GM21360 (cell line): ENCODE measurements at regions not wholly inside any gene's neighbourhood (a gene's known extent, or its start where the extent isn't known, plus 50 kb on each side); places are given as distances from the start of the nearest gene placed in this dataset.
"Not testable (repeated sequence)": the region's sequence is repeated elsewhere in the genome, so short reads cannot be mapped to it uniquely, and the experiment has no call there.

Experiments used
- ATAC-seq: cut with Tn5 transposase; IDR thresholded peaks from one replicate; pipeline ENCODE4 v1.9.1; 2021; ENCODE audit warnings: mild to moderate bottlenecking, moderate library complexity; ENCODE audit not compliant: unreplicated experiment

DNA sequence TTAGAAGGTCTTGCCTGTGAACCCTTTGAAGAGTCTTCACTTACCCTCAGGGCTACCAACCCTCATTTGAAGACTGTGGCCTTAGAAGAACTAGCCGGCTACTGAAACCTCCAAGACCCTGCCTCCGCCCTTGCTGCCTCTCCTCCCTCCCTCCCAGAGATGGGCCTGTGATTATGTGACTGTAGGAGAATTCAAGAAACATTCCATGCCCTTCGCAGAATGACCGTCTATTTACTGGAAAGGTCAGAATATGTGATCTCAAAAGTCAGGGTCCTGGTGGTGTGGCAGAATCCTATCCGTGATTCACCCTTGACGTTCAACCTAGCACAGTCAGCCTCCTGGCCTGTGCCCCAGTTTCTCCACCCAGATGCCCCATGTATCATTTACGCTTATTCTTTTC, 109.6 kb downstream of the CTNND1 start:
- ATAC-seq: no peak

DNA sequence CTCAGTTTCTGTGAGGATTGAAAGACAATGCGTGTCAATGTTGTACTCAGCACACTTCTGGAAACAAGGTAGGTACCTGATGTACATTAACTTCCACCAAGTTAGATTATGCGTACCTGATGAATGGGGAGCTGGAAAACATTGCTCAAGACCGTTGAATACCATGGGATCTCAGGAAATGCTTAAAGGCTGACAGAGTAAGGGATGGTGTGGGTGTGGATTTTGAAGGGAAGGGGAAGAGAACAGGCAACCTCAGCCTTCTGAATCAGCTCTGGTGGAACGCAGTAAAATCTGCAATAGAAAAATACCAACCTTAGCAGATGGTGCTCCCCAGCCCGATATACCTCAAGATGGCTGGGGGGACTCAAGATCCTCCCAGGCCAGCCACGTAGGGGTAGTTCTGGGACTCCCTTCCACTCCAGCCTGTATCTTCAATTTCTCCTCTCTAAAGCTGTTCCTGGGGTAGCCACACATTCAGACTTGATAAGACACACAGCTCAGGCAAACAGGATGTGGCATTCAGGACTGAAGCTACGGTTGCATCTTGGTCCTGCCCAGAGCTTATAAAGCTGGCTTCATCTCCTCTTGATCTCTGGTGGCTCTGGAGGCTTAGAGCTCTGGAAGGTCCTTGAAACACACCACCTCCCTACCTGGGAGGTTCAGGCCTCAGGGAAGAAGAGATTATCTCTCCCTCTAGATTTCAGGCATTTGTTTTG, 111.8 kb downstream of the CTNND1 start:
- no peak for ATAC-seq

DNA sequence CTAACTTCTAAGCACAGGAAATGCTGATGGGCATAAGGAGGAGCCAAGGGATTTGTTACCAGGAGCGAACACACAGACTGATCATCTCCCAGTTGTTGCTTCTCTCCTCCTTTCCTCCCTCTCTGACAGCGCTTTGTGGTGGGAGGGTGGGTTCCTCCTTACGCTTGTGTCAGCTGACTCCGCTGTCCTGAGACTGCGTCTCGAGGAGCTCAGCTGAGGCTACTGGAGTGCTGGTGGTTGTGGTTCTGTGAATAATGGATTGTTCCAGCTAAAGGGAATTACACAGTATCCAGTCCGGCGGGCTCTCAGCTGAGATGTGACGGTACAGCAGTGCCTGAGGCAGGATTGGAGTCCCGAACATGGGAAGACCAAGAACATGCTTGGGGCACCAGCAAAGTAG, 113.4 kb downstream of the CTNND1 start:
- ATAC-seq: no peak

DNA sequence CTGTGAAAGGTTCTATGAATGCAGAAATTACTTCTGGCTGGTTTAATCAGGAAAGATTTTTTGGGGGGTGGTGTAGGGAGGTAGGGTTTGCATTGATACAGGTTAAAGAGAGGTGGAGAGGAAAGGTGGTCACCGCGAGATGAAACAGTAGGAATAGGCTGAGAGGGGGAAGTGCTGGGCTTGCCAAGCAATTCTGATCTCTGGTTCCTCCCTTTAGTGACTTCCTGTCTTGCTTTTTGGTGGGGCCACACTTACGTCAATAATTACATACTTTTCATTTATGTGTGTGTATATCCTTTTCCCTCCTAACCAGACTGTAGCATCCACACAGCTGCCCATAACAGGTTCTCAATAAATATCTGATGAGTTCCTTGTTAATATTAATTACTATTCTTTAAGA, 120.0 kb downstream of the CTNND1 start:
- no peak for ATAC-seq

- no peak for ATAC-seq
Observed at GRCh38 chr11:57883630-57884029, 122.0 kb downstream of the CTNND1 start.

DNA sequence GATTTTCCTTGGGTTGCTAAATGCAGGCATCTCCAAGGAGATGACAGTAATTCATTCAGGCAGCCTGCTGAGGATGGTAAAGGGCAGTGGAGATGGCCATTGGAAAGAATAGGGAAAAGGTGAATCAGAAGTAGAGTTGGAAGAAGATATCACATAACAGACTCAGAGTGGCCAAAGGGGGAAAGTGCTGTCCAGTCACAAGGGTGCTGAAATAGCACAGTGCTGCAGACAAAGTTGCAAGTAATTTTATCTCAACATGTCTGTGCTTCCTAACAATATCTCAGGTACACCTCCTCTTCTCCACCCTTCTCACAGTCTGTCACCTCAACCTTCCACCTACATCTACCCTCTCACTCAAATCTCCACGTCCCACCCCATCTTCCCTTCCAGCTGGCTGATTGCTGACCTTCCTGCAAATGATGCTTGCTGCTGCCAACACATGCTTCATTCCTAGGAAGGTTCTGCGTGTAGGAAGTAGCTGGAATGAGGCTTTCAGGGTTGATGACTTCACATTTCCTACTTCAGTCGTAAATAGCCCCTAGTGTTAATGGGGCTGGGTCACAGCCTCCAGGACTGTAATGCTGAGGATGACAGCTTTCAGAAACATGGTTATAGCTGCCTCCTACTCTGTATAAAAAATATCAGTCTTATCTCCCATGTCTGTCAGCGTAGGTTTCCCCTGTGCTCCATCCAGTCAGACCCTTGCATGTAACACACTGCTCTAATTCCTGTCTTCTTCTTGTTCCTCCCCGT, 123.9 kb downstream of the CTNND1 start:
- ATAC-seq: no peak

GRCh38 chr11:57888386-57888785, 126.8 kb downstream of the CTNND1 start:
- no peak for ATAC-seq

DNA sequence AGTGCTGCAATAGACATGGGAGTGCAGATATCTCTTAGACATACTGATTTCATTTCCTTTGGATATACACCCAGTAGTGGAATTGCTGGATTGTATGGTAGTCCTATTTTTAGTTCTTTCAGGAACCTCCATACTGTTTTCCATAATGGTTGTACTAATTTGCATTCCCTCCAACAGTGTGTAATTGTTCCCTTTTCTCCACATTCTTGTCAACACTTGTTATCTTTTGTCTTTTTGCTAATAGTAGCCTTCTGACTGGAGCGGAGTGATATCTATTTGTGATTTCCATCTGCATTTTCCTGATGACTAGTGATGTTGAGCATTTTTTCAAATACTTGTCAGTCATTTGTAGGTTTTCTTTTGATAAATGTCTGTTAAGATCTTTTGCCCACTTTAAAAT, 128.9 kb downstream of the CTNND1 start:
- ATAC-seq: no peak

DNA sequence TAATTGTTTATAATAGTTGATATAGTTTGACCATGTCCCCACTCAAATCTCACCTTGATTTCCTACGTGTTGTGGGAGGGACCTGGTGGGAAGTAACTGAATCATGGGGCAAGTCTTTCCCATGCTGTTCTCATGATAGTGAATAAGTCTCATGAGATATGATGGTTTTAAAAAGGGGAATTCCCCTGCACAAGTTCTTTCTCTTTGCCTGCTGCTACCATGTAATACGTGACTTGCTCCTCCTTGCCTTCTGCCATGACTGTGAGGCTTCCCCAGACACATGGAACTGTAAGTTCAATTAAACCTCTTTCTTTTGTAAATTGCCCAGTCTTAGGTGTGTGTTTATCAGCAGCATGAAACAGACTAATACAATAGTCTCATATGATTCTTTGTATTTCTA, 130.5 kb upstream of the OR9Q1 start:
- not testable (repeated sequence) for ATAC-seq

GRCh38 chr11:57896361-57897145, 127.1 kb upstream of the OR9Q1 start:
- no peak for ATAC-seq

DNA sequence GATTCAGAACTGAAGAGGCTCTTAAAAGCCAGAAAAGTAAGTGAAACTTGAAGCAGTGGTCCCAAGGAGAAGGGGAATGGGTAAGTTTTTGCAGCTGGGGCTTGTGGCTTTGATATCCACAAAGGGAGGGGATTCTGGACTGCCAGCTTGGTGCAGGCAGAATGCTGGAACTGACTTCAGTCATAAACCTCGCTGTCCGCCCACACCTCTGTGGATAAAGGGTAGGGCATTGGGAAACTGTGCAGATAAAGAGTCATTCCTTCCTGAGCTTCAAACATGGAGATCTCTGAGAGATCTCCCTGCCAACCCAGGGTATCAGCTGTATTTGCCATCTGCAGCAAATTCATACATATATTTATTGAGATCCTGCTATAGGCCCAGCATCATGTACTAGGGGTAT, 124.3 kb upstream of the OR9Q1 start:
- ATAC-seq: no peak

DNA sequence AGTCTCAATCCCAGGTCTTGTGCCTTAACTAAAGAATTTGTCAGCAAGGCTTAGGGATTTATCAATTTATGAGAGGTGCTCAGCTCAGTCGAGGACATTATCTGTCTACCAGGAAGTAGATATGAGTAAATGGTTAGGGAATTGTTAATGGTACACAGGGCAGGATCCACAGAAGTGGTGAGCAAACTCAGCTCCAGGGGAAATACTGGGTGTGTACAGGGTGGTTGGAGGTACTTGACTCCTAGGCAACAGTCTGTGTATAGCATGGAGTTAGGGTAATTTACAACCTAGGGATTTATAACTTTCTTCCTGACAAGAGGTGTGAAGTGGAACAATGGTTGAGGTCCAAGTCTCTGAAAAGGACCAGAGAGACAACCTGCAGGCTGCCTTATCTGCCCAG, 123.4 kb upstream of the OR9Q1 start:
- no peak for ATAC-seq

- no peak for ATAC-seq
Observed at GRCh38 chr11:57901278-57901677, 122.4 kb upstream of the OR9Q1 start.

- ATAC-seq: no peak
Observed at GRCh38 chr11:57901756-57902155, 121.9 kb upstream of the OR9Q1 start.

DNA sequence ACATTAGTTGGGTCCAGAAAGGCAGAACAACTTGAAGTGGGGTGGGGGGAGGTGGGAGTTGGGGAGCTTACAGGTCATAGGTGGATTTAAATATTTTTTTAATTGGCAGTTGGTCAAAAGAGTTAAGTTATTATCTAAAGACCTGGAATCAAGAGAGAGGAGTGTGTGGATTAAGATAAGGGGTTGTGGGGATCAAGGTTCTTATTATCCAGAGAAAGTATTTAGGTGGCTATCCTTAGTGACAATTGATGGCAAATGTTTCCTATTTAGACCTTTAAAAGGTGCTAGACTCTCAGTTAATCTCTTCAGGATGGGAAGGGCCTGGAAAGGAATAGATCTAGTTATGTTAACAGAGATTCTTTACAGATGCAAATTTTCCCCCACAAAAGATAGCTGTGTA, 120.7 kb upstream of the OR9Q1 start:
- no peak for ATAC-seq

DNA sequence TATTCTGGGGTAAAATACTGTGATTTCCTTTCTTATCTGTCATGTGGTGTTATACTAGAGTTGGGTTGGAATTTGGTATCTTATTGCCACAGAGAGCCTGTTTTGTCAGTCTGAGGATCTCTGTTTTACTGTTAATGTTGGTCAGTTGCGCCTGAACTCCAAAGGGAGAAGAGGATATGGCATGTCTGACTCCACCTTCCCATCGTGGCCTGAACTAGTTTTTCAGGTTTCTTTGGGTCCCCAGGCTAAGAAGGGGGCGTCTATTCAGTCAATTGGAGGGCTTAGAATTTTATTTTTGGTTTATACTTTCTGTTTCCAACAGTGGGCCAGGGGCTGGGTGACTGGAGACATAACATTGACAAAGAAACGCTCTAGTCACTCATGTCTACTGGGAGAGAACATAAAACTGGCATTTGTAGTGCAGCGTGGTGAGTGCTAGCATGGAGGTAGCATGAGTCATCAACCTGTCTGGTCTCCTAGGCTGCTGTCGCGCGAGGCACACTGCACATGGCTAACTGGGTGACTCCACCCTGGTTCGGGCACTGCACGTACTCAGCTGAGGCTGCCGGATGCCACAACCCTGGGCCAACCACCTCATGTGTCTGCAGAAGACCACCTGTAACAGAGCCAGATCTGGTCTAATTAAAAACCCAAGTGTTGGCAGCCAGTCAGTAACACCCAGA, 120.1 kb upstream of the OR9Q1 start:
- ATAC-seq: peak; percentile 94

- no peak for ATAC-seq
Observed at GRCh38 chr11:57904376-57904775, 119.3 kb upstream of the OR9Q1 start.

GRCh38 chr11:57905439-57905838, 118.2 kb upstream of the OR9Q1 start:
- ATAC-seq: no peak

DNA sequence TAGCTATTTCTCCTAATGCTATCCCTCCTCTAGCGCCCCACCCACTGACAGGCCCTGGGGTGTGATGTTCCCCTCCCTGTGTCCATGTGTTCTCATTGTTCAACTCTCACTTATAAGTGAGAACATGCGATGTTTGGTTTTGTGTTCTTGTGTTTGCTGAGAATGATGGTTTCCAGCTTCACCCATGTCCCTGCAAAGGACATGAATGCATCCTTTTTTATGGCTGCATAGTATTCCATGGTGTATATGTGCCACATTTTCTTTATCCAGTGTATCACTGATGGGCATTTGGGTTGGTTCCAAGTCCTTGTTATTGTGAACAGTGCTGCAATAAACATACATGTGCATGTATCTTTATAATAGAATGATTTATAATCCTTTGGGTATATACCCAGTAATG, 115.3 kb upstream of the OR9Q1 start:
- not testable (repeated sequence) for ATAC-seq

DNA sequence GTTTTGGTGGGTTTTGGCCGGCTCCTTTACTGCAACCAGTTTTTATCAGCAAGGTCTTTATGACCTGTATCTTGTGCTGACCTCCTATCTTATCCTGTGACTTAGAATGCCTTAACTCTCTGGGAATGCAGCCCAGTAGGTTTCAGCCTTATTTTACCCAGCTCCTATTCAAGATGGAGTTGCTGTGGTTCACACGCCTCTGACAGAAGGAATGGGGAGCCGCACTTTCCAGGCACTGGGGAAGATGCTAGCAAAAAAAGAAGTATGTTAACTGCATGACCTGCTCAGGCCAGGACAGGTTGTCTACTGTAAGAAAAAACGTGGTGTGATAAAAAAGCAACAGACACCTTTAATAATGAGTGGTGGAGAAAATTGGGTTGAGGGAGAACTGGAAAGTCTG, 112.2 kb upstream of the OR9Q1 start:
- not testable (repeated sequence) for ATAC-seq
